ENCODE measurements at regions not wholly inside any gene's neighbourhood (a gene's known extent, or its start where the extent isn't known, plus 50 kb on each side); places are given as distances from the start of the nearest gene placed in this dataset.
"Not testable (repeated sequence)": the region's sequence is repeated elsewhere in the genome, so short reads cannot be mapped to it uniquely, and the experiment has no call there.

DNA sequence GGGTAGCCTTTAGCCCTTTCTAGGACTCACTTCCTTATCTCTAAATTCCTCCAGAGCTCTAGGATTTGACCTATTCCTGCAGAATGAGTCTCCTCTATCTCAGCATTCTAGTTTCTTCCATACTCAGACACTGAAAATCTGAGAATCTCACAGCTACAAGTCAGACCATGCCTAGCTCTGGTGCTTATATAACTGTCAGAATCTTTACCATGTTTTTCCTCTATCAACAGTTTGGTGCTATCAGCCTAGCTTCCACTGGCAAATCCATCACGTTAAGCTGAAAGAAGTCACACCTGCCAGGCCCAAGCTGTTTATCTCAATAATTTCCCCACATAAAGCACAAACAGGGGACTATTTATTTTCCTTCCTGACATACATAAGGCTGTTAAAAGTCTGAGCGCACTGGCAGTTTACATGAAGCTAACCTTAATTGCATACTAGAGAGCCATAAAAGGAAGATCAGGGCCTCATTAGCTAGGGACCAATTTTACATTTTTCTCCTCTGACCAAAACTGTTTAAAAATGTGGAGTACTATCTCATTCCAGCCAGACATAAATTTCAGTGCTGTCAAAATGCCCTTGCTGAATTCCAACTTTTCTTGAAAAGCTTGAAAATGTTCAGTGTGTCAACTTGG lies 270.5 kb downstream of the C12orf75 start:
- Histone ChIP-seq H3K9ac (ENCODE audit: low read depth in 2 of 2, low read length in 2 of 2) (no peak overlapping the region), H3K27ac (no peak overlapping the region), H3K27me3 (no peaks in the 10 kb centered on the region), H3K36me3 (no peaks in the 10 kb centered on the region), H3K9me3 (no peaks in the 10 kb centered on the region), H3K4me3 (no peak overlapping the region), H3K4me1 (no peaks in the 10 kb centered on the region)
- intact Hi-C loops (cut with DNase I): no loop called here
- TF ChIP-seq, protein P1, sequence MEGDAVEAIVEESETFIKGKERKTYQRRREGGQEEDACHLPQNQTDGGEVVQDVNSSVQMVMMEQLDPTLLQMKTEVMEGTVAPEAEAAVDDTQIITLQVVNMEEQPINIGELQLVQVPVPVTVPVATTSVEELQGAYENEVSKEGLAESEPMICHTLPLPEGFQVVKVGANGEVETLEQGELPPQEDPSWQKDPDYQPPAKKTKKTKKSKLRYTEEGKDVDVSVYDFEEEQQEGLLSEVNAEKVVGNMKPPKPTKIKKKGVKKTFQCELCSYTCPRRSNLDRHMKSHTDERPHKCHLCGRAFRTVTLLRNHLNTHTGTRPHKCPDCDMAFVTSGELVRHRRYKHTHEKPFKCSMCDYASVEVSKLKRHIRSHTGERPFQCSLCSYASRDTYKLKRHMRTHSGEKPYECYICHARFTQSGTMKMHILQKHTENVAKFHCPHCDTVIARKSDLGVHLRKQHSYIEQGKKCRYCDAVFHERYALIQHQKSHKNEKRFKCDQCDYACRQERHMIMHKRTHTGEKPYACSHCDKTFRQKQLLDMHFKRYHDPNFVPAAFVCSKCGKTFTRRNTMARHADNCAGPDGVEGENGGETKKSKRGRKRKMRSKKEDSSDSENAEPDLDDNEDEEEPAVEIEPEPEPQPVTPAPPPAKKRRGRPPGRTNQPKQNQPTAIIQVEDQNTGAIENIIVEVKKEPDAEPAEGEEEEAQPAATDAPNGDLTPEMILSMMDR (IDR thresholded peaks at IDR 0.05): no peak
- no peak for DNase-seq

DNA sequence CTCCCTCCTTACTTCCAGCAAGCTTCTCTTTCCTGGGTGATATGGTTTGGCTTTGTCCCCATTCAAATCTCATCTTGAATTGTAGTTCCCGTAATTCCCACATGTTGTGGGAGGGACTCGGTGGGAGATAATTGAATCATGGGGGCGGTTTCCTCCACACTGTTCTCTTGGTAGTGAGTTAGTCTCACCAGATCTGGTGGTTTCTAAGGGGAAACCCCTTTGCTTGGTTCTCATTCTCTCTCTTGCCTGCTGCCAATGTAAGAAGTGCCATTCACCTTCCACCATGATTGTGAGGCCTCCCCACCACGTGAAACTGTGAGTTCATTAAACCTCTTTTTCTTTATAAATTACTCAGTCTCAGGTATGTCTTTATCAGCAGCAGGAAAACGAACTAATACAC lies 271.8 kb downstream of the C12orf75 start:
- DNase-seq; H3K36me3 ChIP-seq; H3K27me3 ChIP-seq; H3K4me1 ChIP-seq; intact Hi-C loops (cut with DNase I); H3K9ac ChIP-seq (ENCODE audit: low read depth in 2 of 2, low read length in 2 of 2); H3K27ac ChIP-seq; H3K4me3 ChIP-seq; H3K9me3 ChIP-seq: not testable (repeated sequence)

DNA sequence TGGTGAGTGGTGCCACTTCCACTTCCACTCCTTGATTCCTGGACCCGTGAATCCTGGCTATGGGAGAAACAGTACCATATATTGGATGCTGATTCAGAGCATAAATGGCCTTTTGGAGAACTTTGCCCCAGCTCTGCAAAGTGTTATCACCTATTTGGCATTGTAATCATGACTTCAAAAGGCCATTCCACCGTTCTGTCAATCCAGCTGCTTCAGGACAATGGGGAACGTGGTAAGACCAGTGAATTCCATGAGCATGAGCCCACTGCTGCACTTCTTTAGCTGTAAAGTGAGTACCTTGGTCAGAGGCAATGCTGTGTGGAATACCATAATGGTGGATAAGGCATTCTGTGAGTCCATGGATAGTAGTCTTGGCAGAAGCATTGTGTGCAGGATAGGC lies 273.8 kb downstream of the C12orf75 start:
- H3K9ac ChIP-seq (ENCODE audit: low read depth in 2 of 2, low read length in 2 of 2); H3K27ac ChIP-seq; H3K36me3 ChIP-seq; DNase-seq; H3K9me3 ChIP-seq; H3K4me1 ChIP-seq; intact Hi-C loops (cut with DNase I); H3K27me3 ChIP-seq; H3K4me3 ChIP-seq: not testable (repeated sequence)

DNA sequence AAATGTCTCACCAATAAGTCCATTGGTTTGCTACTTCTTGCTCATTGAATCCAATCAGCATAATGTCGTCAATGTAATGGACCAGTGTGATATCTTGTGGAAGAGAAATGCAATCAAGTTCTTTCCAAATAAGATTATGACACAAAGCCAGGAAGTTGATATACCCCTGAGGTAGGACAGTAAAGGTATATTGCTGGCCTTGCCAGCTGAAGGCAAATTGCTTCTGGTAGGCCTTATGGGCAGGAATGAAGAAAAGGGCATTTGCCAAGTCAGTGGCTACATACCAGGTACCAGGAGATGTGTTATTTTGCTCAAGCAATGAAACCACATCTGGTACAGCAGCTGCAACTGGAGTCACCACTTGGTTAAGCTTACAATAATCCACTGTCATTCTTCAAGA lies 276.1 kb downstream of the C12orf75 start:
- H3K36me3 ChIP-seq; DNase-seq; H3K9ac ChIP-seq (ENCODE audit: low read depth in 2 of 2, low read length in 2 of 2); H3K4me3 ChIP-seq; H3K4me1 ChIP-seq; H3K27ac ChIP-seq; H3K9me3 ChIP-seq; H3K27me3 ChIP-seq; intact Hi-C loops (cut with DNase I): not testable (repeated sequence)

DNA sequence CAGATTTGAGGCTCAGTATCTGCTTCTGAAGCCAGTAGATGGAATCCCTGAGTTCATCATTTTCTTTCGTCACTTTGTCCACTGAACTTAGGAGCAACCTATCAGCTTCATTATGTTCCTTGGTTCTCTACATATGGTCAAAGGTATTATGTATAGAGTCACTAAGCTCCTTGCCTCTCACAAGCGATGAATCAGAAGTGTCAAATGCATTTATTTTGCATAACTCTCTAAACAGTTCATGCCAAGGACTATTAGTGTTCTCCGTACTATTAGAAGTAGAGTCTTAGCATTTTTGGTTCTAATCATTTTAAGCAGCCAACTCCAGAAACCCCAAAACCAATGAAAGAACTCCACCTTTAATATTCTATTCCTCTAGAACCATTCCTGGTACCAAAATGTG lies 278.5 kb downstream of the C12orf75 start:
- H3K36me3 ChIP-seq; H3K9me3 ChIP-seq; H3K27me3 ChIP-seq; H3K4me1 ChIP-seq; H3K4me3 ChIP-seq; H3K9ac ChIP-seq (ENCODE audit: low read depth in 2 of 2, low read length in 2 of 2); H3K27ac ChIP-seq; intact Hi-C loops (cut with DNase I); DNase-seq: not testable (repeated sequence)

DNA sequence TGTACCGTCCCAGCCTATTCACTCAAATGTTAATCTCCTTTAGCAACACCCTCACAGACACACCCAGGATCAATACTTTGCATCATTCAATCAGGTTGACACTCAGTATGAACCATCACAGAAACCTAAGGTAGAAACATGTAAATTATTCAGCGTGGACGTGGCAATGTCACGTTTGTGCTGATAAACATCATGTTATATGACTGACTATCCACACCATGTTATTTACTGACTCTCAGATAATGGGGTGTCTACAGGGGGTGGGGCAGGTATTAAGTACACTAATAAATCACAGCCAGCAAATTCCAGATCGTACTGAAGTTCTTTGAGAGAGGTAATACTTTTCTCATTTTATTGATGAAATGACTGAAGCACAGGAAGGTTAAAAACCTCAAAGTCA lies 280.0 kb downstream of the C12orf75 start:
- Histone ChIP-seq H3K36me3 (no peaks in the 10 kb centered on the region), H3K27me3 (no peaks in the 10 kb centered on the region), H3K9ac (ENCODE audit: low read depth in 2 of 2, low read length in 2 of 2) (no peak overlapping the region), H3K9me3 (no peaks in the 10 kb centered on the region), H3K4me3 (no peak overlapping the region), H3K27ac (no peak overlapping the region), H3K4me1 (no peaks in the 10 kb centered on the region)
- no peak for DNase-seq
- intact Hi-C loops (cut with DNase I): no loop called here
- TF ChIP-seq, protein P1 (IDR thresholded peaks at IDR 0.05): no peak

DNA sequence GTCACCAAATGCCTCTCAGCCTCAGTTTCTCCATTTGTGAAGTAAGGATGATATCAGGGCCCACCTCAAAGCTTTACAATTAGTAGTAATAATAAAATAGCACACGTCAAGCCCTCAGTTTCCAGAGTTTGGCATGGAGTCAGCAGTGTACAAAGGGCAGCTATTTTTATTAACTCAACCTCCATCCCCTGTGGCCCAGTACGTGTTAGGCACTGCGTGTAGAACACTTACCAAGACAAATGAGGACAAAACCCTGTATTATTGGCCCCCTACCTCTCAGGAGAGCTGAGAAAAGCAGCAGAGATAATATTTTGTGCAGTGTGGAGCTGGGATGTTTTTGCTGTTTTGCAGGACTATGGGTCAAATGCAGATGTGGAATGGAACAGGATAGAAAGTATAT lies 280.8 kb downstream of the C12orf75 start:
- TF ChIP-seq, protein P1 (IDR thresholded peaks at IDR 0.05): no peak
- no peak for DNase-seq
- intact Hi-C loops (cut with DNase I): no loop called here

More for the DNA sequence above, 280.8 kb downstream of the C12orf75 start:
- no peaks in the 10 kb centered on the region for H3K36me3 ChIP-seq
- no peak overlapping the region for H3K27ac ChIP-seq
- no peak overlapping the region for H3K4me3 ChIP-seq
- H3K27me3 ChIP-seq: no peaks in the 10 kb centered on the region
- H3K9ac ChIP-seq (ENCODE audit: low read depth in 2 of 2, low read length in 2 of 2): no peak overlapping the region
- H3K4me1 ChIP-seq: no peaks in the 10 kb centered on the region
- H3K9me3 ChIP-seq: no peaks in the 10 kb centered on the region

Data from colonic mucosa (tissue), 4 donors.